ENCODE measurements at regions not wholly inside any gene's neighbourhood (a gene's known extent, or its start where the extent isn't known, plus 50 kb on each side); places are given as distances from the start of the nearest gene placed in this dataset.

DNA sequence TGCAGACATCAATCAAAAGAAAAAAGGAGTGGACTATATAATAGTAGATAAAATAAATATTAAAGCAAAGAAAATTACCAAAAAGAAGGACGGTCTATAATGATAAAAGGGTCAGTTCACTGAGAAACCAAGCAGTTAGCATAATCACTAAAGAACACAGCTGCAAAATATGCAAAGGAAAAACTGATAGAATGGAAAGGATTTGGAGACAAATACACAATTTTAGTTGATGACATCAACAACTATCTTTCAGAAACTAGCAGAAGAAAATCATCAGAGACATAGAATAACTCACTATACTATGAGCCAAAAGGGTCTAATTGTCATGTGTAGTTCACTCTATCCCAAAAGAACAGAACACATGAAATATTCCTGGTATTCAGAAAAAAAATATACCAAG lies 316.4 kb upstream of the IGFBP3 start:
- CTCF ChIA-PET, result no interaction called here
- TF ChIP-seq, protein P1, sequence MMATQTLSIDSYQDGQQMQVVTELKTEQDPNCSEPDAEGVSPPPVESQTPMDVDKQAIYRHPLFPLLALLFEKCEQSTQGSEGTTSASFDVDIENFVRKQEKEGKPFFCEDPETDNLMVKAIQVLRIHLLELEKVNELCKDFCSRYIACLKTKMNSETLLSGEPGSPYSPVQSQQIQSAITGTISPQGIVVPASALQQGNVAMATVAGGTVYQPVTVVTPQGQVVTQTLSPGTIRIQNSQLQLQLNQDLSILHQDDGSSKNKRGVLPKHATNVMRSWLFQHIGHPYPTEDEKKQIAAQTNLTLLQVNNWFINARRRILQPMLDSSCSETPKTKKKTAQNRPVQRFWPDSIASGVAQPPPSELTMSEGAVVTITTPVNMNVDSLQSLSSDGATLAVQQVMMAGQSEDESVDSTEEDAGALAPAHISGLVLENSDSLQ (IDR thresholded peaks at IDR 0.05), result no peak
- TF ChIP-seq ARNT (IDR thresholded peaks at IDR 0.05) (no peak), HDGF (IDR thresholded peaks at IDR 0.05; ENCODE audit: borderline replicate concordance) (no peak), SP1 (IDR thresholded peaks at IDR 0.05) (no peak), FOXM1 (IDR thresholded peaks at IDR 0.05; ENCODE audit: borderline replicate concordance) (no peak), NFRKB (IDR thresholded peaks at IDR 0.05) (no peak), SUZ12 (IDR thresholded peaks at IDR 0.05) (no peak), TARDBP (IDR thresholded peaks at IDR 0.05) (no peak), FOXA1 (IDR thresholded peaks at IDR 0.05) (no peak)
- no peak for DNase-seq (ENCODE audit: extremely low spot score)
- POLR2A ChIA-PET, result no interaction called here

DNA sequence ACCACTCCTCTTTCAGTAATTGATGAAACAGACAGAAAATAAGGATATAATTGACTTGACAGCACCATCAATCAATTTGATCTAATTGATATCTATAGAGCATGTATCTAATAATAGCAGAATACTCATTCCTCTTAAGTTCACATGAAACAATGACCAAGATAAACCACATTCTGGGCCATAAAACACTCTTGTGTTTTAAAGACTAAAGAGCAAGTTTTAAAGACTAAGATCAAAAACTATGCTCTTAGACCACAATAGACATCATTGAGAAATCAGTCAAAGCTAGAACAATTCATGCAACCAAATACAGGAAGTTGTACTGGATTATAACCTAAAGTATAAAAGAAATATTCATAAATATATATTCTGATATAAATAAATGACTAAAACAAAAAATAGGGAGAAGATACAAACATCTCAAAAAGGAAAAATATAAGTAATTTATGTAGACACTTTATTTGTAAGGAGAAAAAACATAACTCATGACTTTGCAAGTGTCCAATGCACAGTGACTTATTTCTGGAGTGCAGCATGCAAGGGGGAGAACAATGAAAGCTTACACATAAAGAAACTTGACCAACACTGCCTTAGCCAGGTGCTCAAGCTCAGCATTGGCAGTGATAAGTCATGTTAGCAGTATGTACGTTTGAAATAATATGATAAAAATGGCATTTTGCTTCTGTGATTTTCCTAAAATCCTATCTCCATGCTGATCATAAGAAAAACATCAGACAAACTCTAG lies 312.7 kb upstream of the IGFBP3 start:
- TF ChIP-seq L3MBTL2 (conservative IDR thresholded peaks at IDR 0.05) (no peak), ELF4 (IDR thresholded peaks at IDR 0.05) (no peak), BHLHE40 (IDR thresholded peaks at IDR 0.05; ENCODE audit: borderline replicate concordance) (no peak), FOXK2 (IDR thresholded peaks at IDR 0.05) (no peak), CTBP1 (IDR thresholded peaks at IDR 0.05; ENCODE audit: borderline replicate concordance) (no peak)
- POLR2A ChIA-PET, result no interaction called here
- no peak for DNase-seq (ENCODE audit: extremely low spot score)
- CTCF ChIA-PET, result no interaction called here

DNA sequence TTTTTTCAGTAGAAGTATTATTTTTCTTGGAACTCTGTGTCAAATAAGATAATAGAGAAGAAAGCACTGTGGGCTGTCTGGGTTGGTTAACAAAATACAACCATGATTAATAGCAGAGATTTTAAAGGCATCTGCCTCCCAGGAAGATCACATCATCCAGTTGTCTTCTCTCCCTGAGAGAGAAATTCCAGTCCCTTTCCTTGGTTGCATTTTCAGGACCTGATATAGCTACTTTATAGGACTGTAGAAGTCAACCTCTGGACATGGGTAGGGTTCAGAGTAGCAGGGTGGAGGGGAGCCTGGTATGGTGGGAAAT lies 309.9 kb upstream of the IGFBP3 start:
- ChIA-PET CTCF (no interaction called here), POLR2A (no interaction called here)
- DNase-seq (ENCODE audit: extremely low spot score), result no peak
- TF ChIP-seq FOXK2 (IDR thresholded peaks at IDR 0.05) (no peak), ELF4 (IDR thresholded peaks at IDR 0.05) (no peak), ARNT (IDR thresholded peaks at IDR 0.05) (no peak), NFRKB (IDR thresholded peaks at IDR 0.05) (no peak), FOXA1 (IDR thresholded peaks at IDR 0.05) (no peak), SP1 (IDR thresholded peaks at IDR 0.05) (no peak), HDGF (IDR thresholded peaks at IDR 0.05; ENCODE audit: borderline replicate concordance) (no peak), ZNF384 (IDR thresholded peaks at IDR 0.05) (no peak), LEF1 (IDR thresholded peaks at IDR 0.05; ENCODE audit: borderline replicate concordance) (no peak), TARDBP (IDR thresholded peaks at IDR 0.05) (no peak), FOXM1 (IDR thresholded peaks at IDR 0.05; ENCODE audit: borderline replicate concordance) (no peak), CTBP1 (IDR thresholded peaks at IDR 0.05; ENCODE audit: borderline replicate concordance) (no peak), L3MBTL2 (conservative IDR thresholded peaks at IDR 0.05) (no peak)
- TF ChIP-seq, protein P1 (IDR thresholded peaks at IDR 0.05), result no peak

DNA sequence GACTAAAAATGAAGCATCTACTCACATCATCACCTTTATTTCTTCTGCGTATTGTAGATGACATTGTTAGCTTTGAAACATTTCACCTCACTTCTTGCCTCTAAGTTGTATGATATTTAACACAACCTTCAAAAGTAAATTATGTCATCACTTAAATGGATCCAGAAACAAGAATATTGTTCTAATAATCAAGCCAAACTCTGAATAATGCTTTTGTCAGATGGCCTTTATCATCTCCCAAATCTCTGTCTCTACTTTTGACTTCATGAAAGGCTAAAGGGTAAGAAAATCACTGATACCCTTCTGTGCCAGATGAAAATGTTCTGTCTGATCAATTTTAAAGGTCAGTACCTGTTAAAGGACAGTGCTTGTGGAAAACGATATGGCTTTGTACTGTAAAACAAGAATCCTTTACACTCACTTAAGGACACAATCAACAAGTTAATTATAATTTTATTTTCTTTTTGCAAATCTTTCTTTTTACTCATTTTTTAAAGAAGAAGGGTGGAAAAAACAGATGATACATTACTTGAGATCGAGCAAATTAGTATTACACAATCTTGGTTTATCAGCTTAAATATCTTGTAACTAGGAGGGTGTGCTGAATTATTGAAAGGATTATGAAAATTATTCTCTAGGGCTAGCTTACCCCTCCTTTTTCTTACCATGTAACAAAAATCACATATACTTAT lies 309.4 kb upstream of the IGFBP3 start:
- DNase-seq (ENCODE audit: extremely low spot score), result no peak
- ChIA-PET POLR2A (no interaction called here), CTCF (no interaction called here)
- TF ChIP-seq L3MBTL2 (conservative IDR thresholded peaks at IDR 0.05) (no peak), HDGF (IDR thresholded peaks at IDR 0.05; ENCODE audit: borderline replicate concordance) (no peak), CTBP1 (IDR thresholded peaks at IDR 0.05; ENCODE audit: borderline replicate concordance) (no peak), TARDBP (IDR thresholded peaks at IDR 0.05) (no peak), ARNT (IDR thresholded peaks at IDR 0.05) (no peak), ZNF384 (IDR thresholded peaks at IDR 0.05) (no peak), FOXM1 (IDR thresholded peaks at IDR 0.05; ENCODE audit: borderline replicate concordance) (no peak), NFRKB (IDR thresholded peaks at IDR 0.05) (no peak), SUZ12 (IDR thresholded peaks at IDR 0.05) (no peak), FOXA1 (IDR thresholded peaks at IDR 0.05) (no peak), FOXK2 (IDR thresholded peaks at IDR 0.05) (no peak), SP1 (IDR thresholded peaks at IDR 0.05) (no peak), LEF1 (IDR thresholded peaks at IDR 0.05; ENCODE audit: borderline replicate concordance) (no peak)
- TF ChIP-seq, protein P1 (IDR thresholded peaks at IDR 0.05), result no peak

DNA sequence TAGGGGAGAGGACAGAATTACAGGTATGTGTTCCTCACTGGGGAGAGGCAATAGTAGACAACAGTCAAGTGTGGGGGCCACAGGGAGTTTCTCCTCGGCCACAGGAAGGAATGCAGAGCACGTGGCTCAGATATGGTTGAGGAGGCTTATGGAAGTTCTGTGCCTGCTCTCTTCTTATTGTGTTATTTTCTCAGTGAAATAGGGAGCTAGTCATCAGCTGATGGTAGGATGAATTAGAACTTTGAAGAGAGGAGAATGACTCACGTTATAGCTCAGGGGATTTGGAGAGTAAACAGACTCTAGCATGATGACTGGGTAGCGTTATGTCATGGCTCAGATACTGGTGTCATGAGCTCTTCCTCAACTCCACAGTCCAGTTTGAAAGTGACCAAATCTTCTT lies 308.3 kb upstream of the IGFBP3 start:
- ChIA-PET CTCF (no interaction called here), POLR2A (interaction anchor here (0.7 kb wide), 1 partner anchor 93 kb away, joined by 3 read pairs; no protein-coding TSS in a partner anchor)
- DNase-seq (ENCODE audit: extremely low spot score), result no peak
- TF ChIP-seq TARDBP (IDR thresholded peaks at IDR 0.05) (no peak), SUZ12 (IDR thresholded peaks at IDR 0.05) (no peak), FOXM1 (IDR thresholded peaks at IDR 0.05; ENCODE audit: borderline replicate concordance) (no peak), L3MBTL2 (conservative IDR thresholded peaks at IDR 0.05) (no peak), SP1 (IDR thresholded peaks at IDR 0.05) (no peak)

DNA sequence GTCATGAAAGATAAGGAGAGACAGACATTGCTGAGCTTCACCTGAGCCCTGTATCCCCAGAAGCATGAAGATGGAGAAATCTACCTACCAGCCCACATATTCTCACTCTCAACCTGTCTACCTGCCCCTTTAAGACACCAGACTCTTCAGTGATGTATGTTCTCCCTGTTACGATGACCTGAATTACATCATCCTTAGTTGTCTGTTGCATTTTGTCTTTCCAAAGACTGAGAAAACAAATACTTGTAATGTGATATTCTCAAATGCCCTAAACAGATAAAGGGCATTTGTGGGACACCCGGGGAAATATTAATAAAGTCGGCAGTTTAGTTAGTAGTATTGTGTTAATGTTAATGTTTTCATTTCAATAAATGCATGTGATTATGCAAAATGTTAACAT lies 305.8 kb upstream of the IGFBP3 start:
- POLR2A ChIA-PET, result no interaction called here
- no peak for TF ChIP-seq CTBP1 (IDR thresholded peaks at IDR 0.05; ENCODE audit: borderline replicate concordance)
- TF ChIP-seq BHLHE40 (IDR thresholded peaks at IDR 0.05; ENCODE audit: borderline replicate concordance), result no peak
- TF ChIP-seq FOXM1 (IDR thresholded peaks at IDR 0.05; ENCODE audit: borderline replicate concordance), result no peak
- no peak for TF ChIP-seq ZNF384 (IDR thresholded peaks at IDR 0.05)
- no peak for TF ChIP-seq SP1 (IDR thresholded peaks at IDR 0.05)
- TF ChIP-seq ARNT (IDR thresholded peaks at IDR 0.05), result no peak
- TF ChIP-seq FOXA1 (IDR thresholded peaks at IDR 0.05), result no peak
- TF ChIP-seq NFRKB (IDR thresholded peaks at IDR 0.05), result no peak
- TF ChIP-seq, protein P1 (IDR thresholded peaks at IDR 0.05), result no peak
- no peak for TF ChIP-seq TARDBP (IDR thresholded peaks at IDR 0.05)
- no peak for TF ChIP-seq L3MBTL2 (conservative IDR thresholded peaks at IDR 0.05)
- no peak for TF ChIP-seq SUZ12 (IDR thresholded peaks at IDR 0.05)
- TF ChIP-seq LEF1 (IDR thresholded peaks at IDR 0.05; ENCODE audit: borderline replicate concordance), result no peak
- no peak for TF ChIP-seq ELF4 (IDR thresholded peaks at IDR 0.05)
- no peak for TF ChIP-seq HDGF (IDR thresholded peaks at IDR 0.05; ENCODE audit: borderline replicate concordance)
- no peak for TF ChIP-seq FOXK2 (IDR thresholded peaks at IDR 0.05)
- no peak for DNase-seq (ENCODE audit: extremely low spot score)

More for the DNA sequence above, 305.8 kb upstream of the IGFBP3 start:
- CTCF ChIA-PET, result no interaction called here

Measured in HEK293T (cell line).